GM06990 (cell line): ENCODE measurements at regions not wholly inside any gene's neighbourhood (a gene's known extent, or its start where the extent isn't known, plus 50 kb on each side); places are given as distances from the start of the nearest gene placed in this dataset.
"Not testable (repeated sequence)": the region's sequence is repeated elsewhere in the genome, so short reads cannot be mapped to it uniquely, and the experiment has no call there.

Experiments
- DNase-seq: peaks from one replicate; pipeline ENCODE4 v3.0.0-alpha.2; 2011; ENCODE audit not compliant: insufficient read length; ENCODE audit errors: extremely low read depth
- H3K27me3 ChIP-seq: replicated peaks from 2 replicates; pipeline ENCODE4 v1.6.0; 2011; ENCODE audit warnings: low read length; ENCODE audit not compliant: control insufficient read depth, insufficient read depth
- H3K36me3 ChIP-seq: 2 replicates; pipeline ENCODE4 v1.5.1; 2011; ENCODE audit warnings: low read length; ENCODE audit not compliant: control insufficient read depth, insufficient read depth
- H3K4me3 ChIP-seq: replicated peaks from 2 replicates; pipeline ENCODE4 v1.5.1; 2011; ENCODE audit warnings: low read depth, mild to moderate bottlenecking, control low read depth, low read length

DNA sequence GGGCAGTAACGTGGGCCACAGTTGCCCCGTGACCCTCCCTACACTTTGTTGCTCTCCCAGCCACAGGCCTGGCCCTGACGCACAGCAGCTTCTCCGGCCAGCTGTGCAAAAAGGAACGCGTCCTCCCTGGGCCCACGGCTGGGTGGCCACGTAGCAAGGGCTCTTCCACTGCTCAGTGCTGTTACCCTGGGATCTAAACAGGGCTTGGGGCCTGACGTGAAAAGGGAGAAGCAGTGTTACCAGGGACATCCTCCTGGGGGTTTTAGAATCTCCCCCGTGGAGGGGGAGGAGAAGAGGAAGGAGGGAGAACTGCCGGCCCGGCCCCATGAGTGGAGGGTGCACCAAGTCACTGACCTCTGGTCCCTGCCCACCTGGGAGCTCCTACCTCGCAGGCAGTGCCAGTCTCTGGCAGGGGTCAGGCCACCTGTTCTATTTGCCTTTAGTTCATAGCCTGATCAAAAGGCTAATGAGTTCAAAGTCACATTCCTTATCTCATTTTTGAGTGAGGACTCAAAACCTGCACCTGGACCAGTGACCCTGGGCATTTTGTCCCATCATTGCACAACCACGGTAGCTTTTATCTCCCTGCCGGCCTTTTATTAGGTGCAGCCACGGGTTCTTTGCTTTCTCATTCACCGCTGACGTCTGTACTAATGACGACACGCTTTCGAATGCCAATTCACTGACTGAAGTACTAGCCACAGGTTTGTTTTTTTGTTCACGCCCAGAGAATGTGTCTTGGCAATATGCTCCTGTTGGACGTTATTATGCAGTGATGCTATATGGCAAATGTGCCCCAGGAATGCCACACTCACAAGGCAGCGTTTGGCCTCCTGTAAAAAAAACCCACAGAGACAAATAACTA lies 4424.6 kb upstream of the TPTE start:
- DNase-seq, H3K27me3 ChIP-seq, H3K36me3 ChIP-seq, H3K4me3 ChIP-seq: not testable (repeated sequence)

DNA sequence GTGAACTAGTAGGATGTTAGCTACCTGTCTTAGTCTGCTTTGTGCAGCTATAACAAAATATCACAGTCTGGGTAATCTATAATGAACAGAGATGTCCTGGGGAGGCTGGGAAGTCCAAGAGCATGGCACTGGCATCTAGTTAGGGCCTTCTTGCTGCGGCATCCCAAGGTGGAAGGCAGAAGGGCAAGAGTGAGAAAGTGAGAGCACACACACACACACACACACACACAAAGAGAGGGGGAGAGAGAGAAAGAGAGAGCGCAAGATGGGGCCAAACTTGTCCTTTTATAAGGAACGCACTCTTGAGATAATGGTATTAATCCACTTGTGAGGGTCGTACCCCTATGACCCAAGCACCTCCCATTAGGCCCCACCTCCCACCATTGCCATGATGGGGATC lies 4423.6 kb upstream of the TPTE start:
- H3K36me3 ChIP-seq, DNase-seq: not testable (repeated sequence)

DNA sequence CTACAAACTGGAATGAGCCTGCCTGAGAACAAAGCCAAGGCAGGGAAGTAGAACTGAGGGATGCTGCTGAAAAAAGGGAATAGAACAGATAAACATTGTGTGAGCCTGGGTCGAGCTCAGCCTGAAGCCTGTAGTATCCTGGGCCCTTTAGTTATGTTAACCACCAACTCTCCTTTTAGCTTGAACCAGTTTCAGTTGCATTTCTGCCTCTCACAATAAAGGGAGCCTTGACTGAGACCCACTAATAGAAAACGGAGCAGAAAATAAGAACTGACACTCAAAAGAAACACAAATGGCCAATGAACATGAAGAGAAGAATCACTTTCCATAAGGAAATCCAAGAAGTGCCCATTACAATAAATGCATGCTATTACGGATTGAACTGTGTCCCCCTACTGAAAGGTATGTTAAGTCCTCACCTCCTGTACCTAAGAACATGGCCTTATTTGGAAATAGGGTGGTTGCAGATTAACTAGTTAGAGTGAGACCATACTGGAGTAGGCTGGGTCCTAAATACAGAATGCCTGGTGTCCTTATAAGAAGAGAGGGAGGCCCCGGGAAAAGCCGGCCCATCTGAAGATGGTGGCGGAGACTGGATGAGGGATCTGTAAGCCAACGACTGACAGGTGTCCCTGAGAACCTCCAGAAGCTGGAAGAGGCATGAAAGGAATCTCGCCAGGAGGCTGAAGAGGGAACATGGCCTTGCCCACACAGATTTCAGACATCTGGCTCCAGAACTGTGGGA lies 4423.0 kb upstream of the TPTE start:
- not testable (repeated sequence) for H3K27me3 ChIP-seq, H3K4me3 ChIP-seq, DNase-seq, H3K36me3 ChIP-seq

More for the DNA sequence above, 4423.6 kb upstream of the TPTE start:
- H3K27me3 ChIP-seq, H3K4me3 ChIP-seq: not testable (repeated sequence)

DNA sequence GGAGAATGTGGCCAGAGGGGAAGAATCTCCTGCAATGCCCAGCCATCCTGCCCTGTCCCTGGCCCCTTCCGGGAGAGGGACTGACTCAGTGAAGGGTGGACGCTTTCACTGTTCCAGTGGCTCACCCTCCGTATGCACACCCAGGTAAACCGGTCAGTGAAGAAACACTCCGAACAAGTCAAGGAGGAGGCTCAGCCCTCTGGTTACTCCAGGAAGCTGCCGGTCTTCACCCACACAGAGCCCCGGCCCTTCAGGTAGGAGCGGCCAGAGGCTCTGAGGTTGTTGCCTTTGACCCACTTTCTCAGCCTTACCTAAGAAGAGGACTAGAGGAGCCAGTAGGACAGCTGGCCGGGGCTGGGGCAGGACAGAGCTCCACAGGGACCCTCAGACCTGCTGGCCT lies 4419.8 kb upstream of the TPTE start:
- not testable (repeated sequence) for H3K4me3 ChIP-seq, H3K27me3 ChIP-seq, H3K36me3 ChIP-seq, DNase-seq

DNA sequence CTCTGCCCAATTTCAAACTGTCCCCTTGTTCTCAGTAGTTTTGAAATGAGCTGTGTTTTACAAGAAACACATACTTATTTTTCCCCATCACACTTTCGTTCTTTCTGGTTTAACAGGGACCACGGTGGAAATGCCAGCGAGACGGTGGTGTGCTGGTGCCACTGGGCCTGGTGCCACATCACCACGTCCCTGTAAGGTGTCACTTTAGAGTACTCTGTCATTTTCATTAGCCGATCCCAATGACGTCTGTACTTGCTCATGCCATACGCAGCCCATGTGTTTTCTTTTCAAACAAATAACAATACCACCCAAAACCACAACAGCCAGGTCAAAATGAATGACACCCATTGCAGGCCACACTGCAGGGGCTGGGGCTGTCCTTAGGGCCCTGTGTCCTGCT lies 4416.8 kb upstream of the TPTE start:
- not testable (repeated sequence) for H3K36me3 ChIP-seq, H3K4me3 ChIP-seq, H3K27me3 ChIP-seq, DNase-seq

DNA sequence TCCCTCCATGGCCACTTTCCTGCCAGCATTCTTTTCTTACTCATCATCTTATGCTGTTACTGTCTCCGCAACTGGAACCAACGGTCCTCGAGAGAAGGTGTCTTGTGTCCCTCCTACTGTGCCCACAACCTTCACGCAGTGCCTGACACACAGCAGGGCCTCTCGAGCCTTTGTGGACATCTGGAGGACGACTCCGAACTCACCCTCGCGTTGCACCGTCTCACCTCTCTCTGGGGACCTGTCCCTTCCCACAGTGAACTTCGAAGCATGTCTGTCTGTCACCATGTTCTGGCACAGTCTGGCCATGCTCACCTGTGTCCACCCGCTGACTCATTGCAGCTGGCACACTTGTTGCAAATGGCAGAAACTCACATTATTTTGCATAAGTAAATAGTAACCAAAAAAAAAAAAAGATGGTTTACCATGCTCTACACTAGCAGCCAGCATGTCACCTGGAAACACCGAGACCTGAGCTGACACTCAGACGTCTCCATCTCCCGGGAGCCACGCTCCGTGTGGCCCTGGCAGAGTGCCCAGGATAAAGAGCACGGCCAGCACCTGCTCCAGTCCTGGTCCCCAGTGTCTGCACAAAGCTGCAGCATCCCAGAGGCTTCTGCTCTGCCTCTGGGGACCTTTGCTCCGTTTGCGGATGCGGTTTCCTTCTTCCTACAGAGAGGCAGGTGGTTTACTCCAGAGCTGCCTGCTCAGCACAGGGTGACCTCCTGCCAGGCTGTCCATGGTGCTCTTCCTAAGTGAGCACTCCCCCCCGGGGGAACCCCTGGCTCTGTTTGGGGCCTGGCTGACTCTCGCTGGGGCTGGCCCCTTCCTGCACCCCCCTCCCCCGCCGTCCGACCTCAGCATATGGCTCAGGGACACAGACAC lies 4414.5 kb upstream of the TPTE start:
- not testable (repeated sequence) for DNase-seq, H3K27me3 ChIP-seq, H3K36me3 ChIP-seq, H3K4me3 ChIP-seq

DNA sequence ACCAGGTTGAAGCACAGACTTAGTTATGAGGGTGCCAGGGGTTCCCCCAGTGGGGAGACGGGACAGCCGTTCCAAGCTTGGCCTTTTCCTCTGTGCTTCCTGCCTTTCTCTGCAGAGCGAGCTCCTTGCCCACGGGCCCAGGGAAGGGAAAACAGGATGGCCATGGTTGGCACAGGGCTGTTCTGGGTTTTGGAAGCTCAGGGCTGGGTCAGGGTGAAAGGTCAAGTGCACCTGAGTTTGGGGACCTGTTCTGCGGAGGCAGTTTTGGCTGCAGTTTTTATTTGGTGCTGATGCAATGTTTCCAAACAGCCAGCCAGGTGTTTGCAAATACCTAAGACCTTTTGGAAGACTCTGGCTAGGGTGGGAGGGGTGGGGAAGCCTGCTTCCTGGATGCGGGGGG lies 4412.5 kb upstream of the TPTE start:
- not testable (repeated sequence) for H3K4me3 ChIP-seq, H3K27me3 ChIP-seq, DNase-seq, H3K36me3 ChIP-seq

DNA sequence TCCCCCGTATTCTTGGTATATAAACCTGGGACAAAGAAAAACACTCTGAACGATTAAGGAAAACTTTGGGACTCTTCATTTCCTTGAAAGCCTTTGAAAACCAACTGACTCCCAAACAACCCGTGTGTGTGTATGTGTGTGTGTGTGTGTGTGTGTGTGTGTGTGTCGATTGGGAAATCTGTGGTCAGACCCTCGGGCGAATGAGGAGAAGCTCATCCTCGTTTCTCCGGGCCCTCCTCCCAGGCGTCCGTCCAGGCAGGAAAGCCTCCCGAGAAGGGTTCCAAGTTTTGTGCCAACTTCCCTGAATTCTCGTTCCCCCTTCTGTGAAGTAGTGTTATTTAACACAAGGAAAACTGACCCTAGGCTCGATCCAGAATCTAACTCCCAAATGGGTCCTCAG lies 4411.6 kb upstream of the TPTE start:
- not testable (repeated sequence) for H3K4me3 ChIP-seq, H3K27me3 ChIP-seq, DNase-seq, H3K36me3 ChIP-seq

DNA sequence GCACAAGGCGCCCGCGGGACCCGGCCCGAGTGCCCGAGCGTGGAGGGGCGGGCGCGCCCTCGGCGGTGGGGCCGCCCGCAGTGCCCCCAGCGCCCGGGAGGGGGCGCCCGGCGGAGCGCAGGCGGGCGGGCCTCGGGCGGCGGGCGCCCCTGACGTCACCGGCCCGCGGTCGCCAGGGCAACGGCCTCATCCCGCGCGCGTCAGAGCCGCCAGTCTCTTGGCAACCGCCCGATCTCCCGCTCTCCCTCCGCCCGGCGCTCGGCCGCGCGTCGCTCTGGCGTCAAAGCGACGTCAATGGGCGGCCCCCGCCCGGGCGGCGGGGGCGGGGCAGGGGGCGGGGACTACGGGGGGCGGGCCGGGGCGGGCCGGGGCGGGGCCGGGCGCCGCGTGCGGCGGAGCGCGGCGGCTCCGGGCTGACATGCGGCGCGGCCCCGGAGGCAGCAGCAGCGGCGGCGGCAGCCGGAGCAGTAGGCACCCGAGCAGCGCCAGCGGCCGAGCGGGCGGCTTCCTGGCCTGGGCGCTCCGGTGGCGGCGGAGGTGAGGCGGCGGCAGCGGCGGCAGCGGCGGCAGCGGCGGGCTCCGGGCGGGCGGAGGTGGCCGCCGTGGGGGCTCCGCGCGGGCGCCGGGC lies 4410.6 kb upstream of the TPTE start:
- DNase-seq, H3K4me3 ChIP-seq, H3K27me3 ChIP-seq, H3K36me3 ChIP-seq: not testable (repeated sequence)

DNA sequence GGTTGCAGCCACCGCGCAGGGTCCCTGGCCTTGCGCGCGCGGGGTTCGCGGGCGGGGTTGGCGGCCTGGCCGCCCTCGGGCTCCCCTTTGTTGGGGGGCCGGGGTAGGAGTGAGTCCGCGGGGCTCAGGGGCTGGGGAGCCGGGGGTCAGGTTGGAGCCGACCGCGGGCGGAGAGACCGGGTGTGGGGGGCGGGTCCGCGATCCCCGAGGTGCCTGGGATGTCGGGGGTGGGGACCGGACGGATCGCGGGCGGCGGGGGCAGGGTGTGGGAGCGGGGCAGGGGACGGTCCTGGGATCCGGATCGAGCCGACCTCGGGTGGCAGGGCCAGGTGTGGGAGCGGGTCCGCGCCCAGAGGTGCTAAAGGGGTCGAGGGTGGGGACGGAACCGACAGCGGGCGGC lies 4410.0 kb upstream of the TPTE start:
- not testable (repeated sequence) for H3K27me3 ChIP-seq, DNase-seq, H3K36me3 ChIP-seq
- peak overlapping the region; percentile 50 for H3K4me3 ChIP-seq

DNA sequence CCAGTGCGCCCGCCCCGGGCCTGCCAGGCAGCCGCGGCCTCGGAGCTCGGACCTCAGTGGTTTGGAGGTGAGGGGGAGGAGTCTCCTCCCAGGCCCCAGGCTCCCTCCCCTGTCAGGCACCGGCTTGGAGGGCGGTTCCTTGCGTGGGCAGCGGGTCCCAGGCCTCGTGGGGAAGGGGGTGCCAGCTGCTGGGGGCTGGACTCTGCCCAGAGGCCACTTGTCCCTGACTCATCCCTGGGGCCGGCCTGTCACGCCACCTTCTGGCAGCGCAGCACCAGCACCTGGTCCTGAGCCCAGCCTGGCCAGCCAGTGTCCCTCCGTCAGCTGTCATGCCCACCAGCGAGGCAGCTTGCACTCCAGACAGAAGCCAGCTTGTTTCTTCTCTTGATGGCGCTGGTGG lies 4403.0 kb upstream of the TPTE start:
- not testable (repeated sequence) for H3K36me3 ChIP-seq, DNase-seq, H3K4me3 ChIP-seq, H3K27me3 ChIP-seq

DNA sequence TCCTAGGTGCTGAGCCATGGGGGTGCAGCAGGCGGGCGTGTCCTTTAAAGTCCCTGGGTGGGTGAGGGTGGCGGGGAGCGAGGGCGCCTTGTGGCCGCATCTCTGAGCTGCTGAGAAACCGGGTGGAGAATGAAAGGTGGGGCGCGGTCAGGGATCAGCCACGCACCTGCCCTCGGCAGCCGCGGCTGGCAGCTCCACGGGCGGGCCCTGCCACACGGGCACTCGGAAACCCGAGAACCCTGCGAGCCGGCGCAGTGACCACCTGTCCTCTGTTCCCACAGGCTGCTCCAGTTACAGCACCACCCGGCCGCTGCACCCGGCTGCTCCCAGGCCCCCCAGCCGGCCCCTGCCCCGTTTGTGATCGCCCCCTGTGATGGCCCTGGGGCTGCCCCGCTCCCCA lies 4400.5 kb upstream of the TPTE start:
- not testable (repeated sequence) for H3K36me3 ChIP-seq, H3K27me3 ChIP-seq, DNase-seq, H3K4me3 ChIP-seq

DNA sequence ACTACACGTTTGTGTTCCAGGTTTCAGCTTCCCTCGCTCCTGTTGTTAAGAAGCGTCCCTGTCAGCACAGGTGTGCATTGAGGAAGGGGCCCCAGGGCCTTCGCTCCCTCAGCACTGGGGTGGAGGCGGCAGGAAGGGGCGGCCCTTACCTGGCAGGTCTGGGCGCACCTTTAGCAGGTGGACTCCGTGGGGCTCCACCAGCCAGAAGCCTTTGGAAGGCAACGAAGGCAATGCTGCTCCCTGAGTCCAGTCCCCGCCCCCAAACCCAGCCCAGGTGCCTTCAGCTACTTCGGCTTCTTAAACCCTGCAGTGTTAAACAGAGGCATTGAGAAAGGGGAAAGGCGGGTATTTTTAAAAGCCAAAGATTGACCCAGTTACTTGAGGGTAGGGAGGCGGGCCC lies 4398.8 kb upstream of the TPTE start:
- not testable (repeated sequence) for H3K4me3 ChIP-seq, H3K27me3 ChIP-seq, H3K36me3 ChIP-seq, DNase-seq
